Parathyroid adenoma (tissue), 2 donors: ENCODE measurements at regions not wholly inside any gene's neighbourhood (a gene's known extent, or its start where the extent isn't known, plus 50 kb on each side); places are given as distances from the start of the nearest gene placed in this dataset.

ENCODE experiments used
- H2AFZ ChIP-seq: fragments of 300-600 bp; sonication (generic); one replicate; pipeline ENCODE4 v1.7.0; 2017; ENCODE audit warnings: antibody characterized with exemption, mild to moderate bottlenecking
- H3K27ac ChIP-seq: fragments of 300-600 bp; sonication (generic); one replicate; pipeline ENCODE4 v1.7.0; 2017
- H3K27me3 ChIP-seq: fragments of 300-600 bp; sonication (generic); one replicate; pipeline ENCODE4 v1.7.0; 2017; ENCODE audit warnings: low read length; ENCODE audit not compliant: control insufficient read depth, insufficient read depth
- H3K36me3 ChIP-seq: fragments of 300-600 bp; sonication (generic); one replicate; pipeline ENCODE4 v1.7.0; 2017; ENCODE audit warnings: low read length; ENCODE audit not compliant: control insufficient read depth, insufficient read depth
- H3K4me1 ChIP-seq: fragments of 300-600 bp; sonication (generic); one replicate; pipeline ENCODE4 v1.7.0; 2017; ENCODE audit warnings: control low read depth
- H3K4me2 ChIP-seq: fragments of 300-600 bp; sonication (generic); one replicate; pipeline ENCODE4 v1.7.0; 2017; ENCODE audit warnings: low read length
- H3K4me3 ChIP-seq: fragments of 300-600 bp; sonication (generic); one replicate; pipeline ENCODE4 v1.7.0; 2017; ENCODE audit warnings: low read depth, low read length
- H3K79me2 ChIP-seq: fragments of 300-600 bp; sonication (generic); one replicate; pipeline ENCODE4 v1.7.0; 2017; ENCODE audit warnings: control low read depth
- H3K9ac ChIP-seq: fragments of 300-600 bp; sonication (generic); one replicate; pipeline ENCODE4 v1.7.0; 2017; ENCODE audit warnings: mild to moderate bottlenecking
- H3K9me3 ChIP-seq: fragments of 300-600 bp; sonication (generic); one replicate; pipeline ENCODE4 v1.7.0; 2017; ENCODE audit warnings: low read length; ENCODE audit not compliant: control insufficient read depth
- CTCF ChIP-seq: fragments of 300-600 bp; sonication (generic); IDR thresholded peaks from one replicate; pipeline ENCODE4 v1.7.0; 2017; ENCODE audit warnings: antibody characterized with exemption, mild to moderate bottlenecking
- donor health status: primary hyperparathyroidism.

DNA sequence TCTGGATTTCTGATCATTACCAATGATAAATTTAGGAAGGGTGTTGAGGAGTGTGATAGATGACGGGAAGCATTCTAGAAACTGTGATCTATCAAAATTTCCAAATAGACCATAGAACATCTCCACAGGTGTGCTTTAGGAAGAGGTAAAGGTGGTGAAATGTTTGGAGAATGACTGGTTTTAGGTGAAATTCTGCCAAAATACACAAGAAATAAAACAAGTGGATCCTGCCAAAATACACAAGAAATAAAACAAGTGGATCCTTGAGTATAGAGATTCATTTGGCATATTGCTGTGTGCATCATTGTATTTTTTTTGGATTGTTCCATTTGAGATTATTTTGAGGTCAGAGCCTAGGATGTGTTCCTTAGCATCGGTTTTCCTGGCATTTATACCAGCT lies 88.3 kb upstream of the CTNND2 start:
- Histone ChIP-seq H3K27ac (no peak overlapping the region), H3K79me2 (no peaks in the 10 kb centered on the region), H2AFZ (no peak overlapping the region), H3K4me1 (no peaks in the 10 kb centered on the region), H3K4me3 (no peak overlapping the region), H3K9me3 (no peaks in the 10 kb centered on the region), H3K4me2 (no peak overlapping the region), H3K36me3 (no peaks in the 10 kb centered on the region), H3K27me3 (no peaks in the 10 kb centered on the region), H3K9ac (no peak overlapping the region)
- TF ChIP-seq CTCF = no peak

DNA sequence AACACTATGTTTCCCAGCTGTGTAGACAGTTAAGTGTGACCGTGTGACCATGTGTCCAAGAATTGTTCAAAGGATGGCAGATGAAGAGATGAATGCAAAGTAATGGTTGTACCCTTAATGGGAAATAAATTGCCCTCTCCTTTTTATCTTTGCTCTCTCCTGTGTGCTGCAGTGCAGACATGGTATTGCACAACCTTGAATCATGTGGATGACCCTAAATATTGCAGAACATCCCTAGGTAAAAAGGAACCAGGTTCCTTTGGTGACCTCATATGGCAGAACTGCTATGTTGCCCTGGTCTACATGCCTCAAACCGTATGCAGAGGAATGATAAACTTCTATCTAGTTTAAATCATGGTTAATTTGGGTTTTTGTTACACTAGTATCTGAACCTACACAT lies 81.7 kb upstream of the CTNND2 start:
- H2AFZ ChIP-seq = no peak overlapping the region

GRCh38 chr5:11984196-11984595 lies 80.0 kb upstream of the CTNND2 start:
- H3K27ac ChIP-seq = no peak overlapping the region
- H3K4me1 ChIP-seq = no peaks in the 10 kb centered on the region
- no peak overlapping the region for H3K9ac ChIP-seq
- no peaks in the 10 kb centered on the region for H3K27me3 ChIP-seq
- no peak overlapping the region for H2AFZ ChIP-seq
- no peak overlapping the region for H3K4me2 ChIP-seq
- H3K9me3 ChIP-seq = no peaks in the 10 kb centered on the region
- no peak overlapping the region for H3K4me3 ChIP-seq
- no peaks in the 10 kb centered on the region for H3K79me2 ChIP-seq
- no peaks in the 10 kb centered on the region for H3K36me3 ChIP-seq
- TF ChIP-seq CTCF = no peak

More for the DNA sequence above, 81.7 kb upstream of the CTNND2 start:
- no peak overlapping the region for H3K4me2 ChIP-seq
- H3K4me1 ChIP-seq = no peaks in the 10 kb centered on the region
- H3K79me2 ChIP-seq = no peaks in the 10 kb centered on the region
- no peak overlapping the region for H3K4me3 ChIP-seq
- no peaks in the 10 kb centered on the region for H3K9me3 ChIP-seq
- H3K27me3 ChIP-seq = no peaks in the 10 kb centered on the region
- H3K27ac ChIP-seq = no peak overlapping the region
- no peak overlapping the region for H3K9ac ChIP-seq
- no peaks in the 10 kb centered on the region for H3K36me3 ChIP-seq
- TF ChIP-seq CTCF = no peak

GRCh38 chr5:11981986-11982385 lies 77.7 kb upstream of the CTNND2 start:
- no peak for TF ChIP-seq CTCF
- Histone ChIP-seq H3K27me3 (no peaks in the 10 kb centered on the region), H3K9me3 (no peaks in the 10 kb centered on the region), H2AFZ (no peak overlapping the region), H3K9ac (no peak overlapping the region), H3K36me3 (no peaks in the 10 kb centered on the region), H3K79me2 (no peaks in the 10 kb centered on the region), H3K27ac (no peak overlapping the region), H3K4me3 (no peak overlapping the region), H3K4me1 (no peaks in the 10 kb centered on the region), H3K4me2 (no peak overlapping the region)

DNA sequence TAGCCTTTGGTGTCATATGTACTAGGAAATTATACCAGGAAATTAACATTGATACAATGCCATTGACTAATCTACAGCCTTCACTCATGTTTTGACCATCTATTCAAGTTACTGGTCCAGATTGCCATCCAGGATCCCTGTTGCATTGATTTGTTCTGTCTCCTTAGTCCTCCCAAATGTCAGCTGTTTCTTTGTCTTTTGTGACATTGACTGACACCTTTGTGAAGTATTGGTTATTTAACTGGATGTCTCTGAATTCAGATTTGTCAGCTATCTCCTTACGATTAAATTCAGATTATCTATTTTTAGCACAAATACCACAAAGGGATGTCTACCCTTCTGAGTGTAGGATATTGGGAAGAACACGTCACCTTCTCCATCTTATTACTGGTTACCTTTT lies 73.7 kb upstream of the CTNND2 start:
- Histone ChIP-seq H3K36me3 (no peaks in the 10 kb centered on the region), H3K4me2 (no peak overlapping the region), H3K27ac (no peak overlapping the region), H3K27me3 (no peaks in the 10 kb centered on the region), H3K9ac (no peak overlapping the region), H3K4me3 (no peak overlapping the region), H2AFZ (no peak overlapping the region), H3K9me3 (no peaks in the 10 kb centered on the region), H3K4me1 (no peaks in the 10 kb centered on the region), H3K79me2 (no peaks in the 10 kb centered on the region)
- TF ChIP-seq CTCF = no peak
